ENCODE measurements at regions not wholly inside any gene's neighbourhood (a gene's known extent, or its start where the extent isn't known, plus 50 kb on each side); places are given as distances from the start of the nearest gene placed in this dataset.

- CTCF ChIA-PET = no interaction called here
- POLR2A ChIA-PET = no interaction called here
These were observed 531.1 kb downstream of the RASEF start for GRCh38 chr9:82531795-82532194.

- POLR2A ChIA-PET = no interaction called here
- CTCF ChIA-PET = no interaction called here
These were observed 530.3 kb downstream of the RASEF start for GRCh38 chr9:82532504-82533180.

- ChIA-PET CTCF (no interaction called here), POLR2A (no interaction called here)
These were observed 527.4 kb downstream of the RASEF start for GRCh38 chr9:82535432-82535998.

GRCh38 chr9:82538634-82539033 lies 524.3 kb downstream of the RASEF start:
- CTCF ChIA-PET = no interaction called here
- POLR2A ChIA-PET = no interaction called here

GRCh38 chr9:82539146-82539545 lies 523.8 kb downstream of the RASEF start:
- POLR2A ChIA-PET = no interaction called here
- CTCF ChIA-PET = no interaction called here

- CTCF ChIA-PET = no interaction called here
- POLR2A ChIA-PET = no interaction called here
These were observed 522.9 kb downstream of the RASEF start for GRCh38 chr9:82539856-82540579.

- ChIA-PET CTCF (no interaction called here), POLR2A (no interaction called here)
These were observed 519.2 kb downstream of the RASEF start for GRCh38 chr9:82543726-82544125.

GRCh38 chr9:82546136-82546535 lies 516.8 kb downstream of the RASEF start:
- ChIA-PET POLR2A (no interaction called here), CTCF (no interaction called here)

- ChIA-PET POLR2A (no interaction called here), CTCF (no interaction called here)
These were observed 514.9 kb downstream of the RASEF start for GRCh38 chr9:82547995-82548394.

GRCh38 chr9:82549174-82549821 lies 513.6 kb downstream of the RASEF start:
- POLR2A ChIA-PET = no interaction called here
- CTCF ChIA-PET = no interaction called here

- POLR2A ChIA-PET = no interaction called here
- CTCF ChIA-PET = no interaction called here
These were observed 510.2 kb downstream of the RASEF start for GRCh38 chr9:82552784-82553183.

GRCh38 chr9:82553654-82554366 lies 509.1 kb downstream of the RASEF start:
- POLR2A ChIA-PET = no interaction called here
- CTCF ChIA-PET = no interaction called here

- ChIA-PET CTCF (no interaction called here), POLR2A (no interaction called here)
These were observed 508.6 kb downstream of the RASEF start for GRCh38 chr9:82554381-82554780.

- POLR2A ChIA-PET = no interaction called here
- CTCF ChIA-PET = no interaction called here
These were observed 507.9 kb downstream of the RASEF start for GRCh38 chr9:82555031-82555430.

- ChIA-PET CTCF (no interaction called here), POLR2A (no interaction called here)
These were observed 507.4 kb downstream of the RASEF start for GRCh38 chr9:82555431-82556051.

- CTCF ChIA-PET = no interaction called here
These were observed 504.6 kb downstream of the RASEF start for GRCh38 chr9:82558346-82558745.

GRCh38 chr9:82558855-82559630 lies 503.9 kb downstream of the RASEF start:
- ChIA-PET CTCF (no interaction called here), POLR2A (no interaction called here)

More at GRCh38 chr9:82558346-82558745, 504.6 kb downstream of the RASEF start:
- POLR2A ChIA-PET = no interaction called here

- ChIA-PET POLR2A (no interaction called here), CTCF (no interaction called here)
These were observed 502.9 kb downstream of the RASEF start for GRCh38 chr9:82560036-82560435.

- ChIA-PET CTCF (no interaction called here), POLR2A (no interaction called here)
These were observed 502.5 kb downstream of the RASEF start for GRCh38 chr9:82560457-82560904.
